Ammon's horn (tissue), 1 donor: ENCODE measurements at regions not wholly inside any gene's neighbourhood (a gene's known extent, or its start where the extent isn't known, plus 50 kb on each side); places are given as distances from the start of the nearest gene placed in this dataset.

Experiments used
- DNase-seq: peaks from one replicate; pipeline ENCODE4 v3.0.0-alpha.2; 2016; ENCODE audit warnings: low spot score

GRCh38 chr6:3523966-3524365, 67.1 kb upstream of the SLC22A23 start:
- DNase-seq, result no peak

GRCh38 chr6:3523271-3523670, 66.4 kb upstream of the SLC22A23 start:
- DNase-seq, result no peak

- DNase-seq, result no peak
These were observed 65.9 kb upstream of the SLC22A23 start for GRCh38 chr6:3522561-3523260.

GRCh38 chr6:3520281-3521230, 63.7 kb upstream of the SLC22A23 start:
- DNase-seq, result no peak

GRCh38 chr6:3518356-3519190, 61.7 kb upstream of the SLC22A23 start:
- DNase-seq, result no peak

- DNase-seq, result no peak
These were observed 60.5 kb upstream of the SLC22A23 start for GRCh38 chr6:3517350-3517749.

- DNase-seq, result no peak
These were observed 59.2 kb upstream of the SLC22A23 start for GRCh38 chr6:3516092-3516491.

- no peak for DNase-seq
These were observed 58.8 kb upstream of the SLC22A23 start for GRCh38 chr6:3515669-3516068.

GRCh38 chr6:3513416-3513815, 56.6 kb upstream of the SLC22A23 start:
- DNase-seq, result no peak

- no peak for DNase-seq
These were observed 56.0 kb upstream of the SLC22A23 start for GRCh38 chr6:3512832-3513231.

- no peak for DNase-seq
These were observed 53.8 kb upstream of the SLC22A23 start for GRCh38 chr6:3510617-3511016.

GRCh38 chr6:3510178-3510577, 53.3 kb upstream of the SLC22A23 start:
- DNase-seq, result no peak

- DNase-seq, result no peak
These were observed 52.5 kb upstream of the SLC22A23 start for GRCh38 chr6:3509336-3509735.

GRCh38 chr6:3506751-3507383, 50.0 kb upstream of the SLC22A23 start:
- DNase-seq, result no peak
